GM23338 (cell line): ENCODE measurements at regions not wholly inside any gene's neighbourhood (a gene's known extent, or its start where the extent isn't known, plus 50 kb on each side); places are given as distances from the start of the nearest gene placed in this dataset.

Experiments used
- ATAC-seq: fragments of 200-7000 bp; cut with Tn5 transposase; 3 replicates; pipeline ENCODE4 v1.9.1; 2020
- DNase-seq: peaks from one replicate; pipeline ENCODE4 v3.0.0-alpha.2; 2015; ENCODE audit warnings: low spot score
- H2AFZ ChIP-seq: fragments of 200-600 bp; sonication (generic); 2 replicates; pipeline ENCODE4 v1.8.0; 2016; ENCODE audit warnings: antibody characterized with exemption, mild to moderate bottlenecking, moderate library complexity
- H3F3A ChIP-seq: fragments of 200-600 bp; sonication (generic); replicated peaks from 2 replicates; pipeline ENCODE4 v1.8.0; 2017; ENCODE audit warnings: antibody characterized with exemption, mixed run types, low read depth
- H3K27ac ChIP-seq: fragments of 200-600 bp; sonication (generic); 2 replicates; pipeline ENCODE4 v1.6.1; 2016; ENCODE audit warnings: low read depth
- H3K27me3 ChIP-seq: fragments of 200-600 bp; sonication (generic); 2 replicates; pipeline ENCODE4 v1.8.0; 2016; ENCODE audit warnings: mild to moderate bottlenecking, mixed run types, moderate library complexity; ENCODE audit not compliant: insufficient read depth
- H3K36me3 ChIP-seq: fragments of 200-600 bp; sonication (generic); 2 replicates; pipeline ENCODE4 v1.8.0; 2016; ENCODE audit warnings: mild to moderate bottlenecking; ENCODE audit not compliant: insufficient read depth
- H3K4me1 ChIP-seq: fragments of 200-600 bp; sonication (generic); 2 replicates; pipeline ENCODE4 v1.8.0; 2016; ENCODE audit warnings: mild to moderate bottlenecking, moderate library complexity; ENCODE audit not compliant: insufficient read depth
- H3K4me2 ChIP-seq: fragments of 200-600 bp; sonication (generic); 2 replicates; pipeline ENCODE4 v1.7.1; 2017; ENCODE audit warnings: mixed run types
- H3K4me3 ChIP-seq: fragments of 200-600 bp; sonication (generic); 2 replicates; pipeline ENCODE4 v1.6.1; 2016; ENCODE audit warnings: mixed run types
- H3K79me2 ChIP-seq: fragments of 200-600 bp; sonication (generic); replicated peaks from 2 replicates; pipeline ENCODE4 v1.8.0; 2017; ENCODE audit warnings: mild to moderate bottlenecking; ENCODE audit not compliant: insufficient read depth
- H3K9me2 ChIP-seq: fragments of 200-600 bp; sonication (generic); 2 replicates; pipeline ENCODE4 v1.8.0; 2017; ENCODE audit not compliant: insufficient read depth
- H4K20me1 ChIP-seq: fragments of 200-600 bp; sonication (generic); replicated peaks from 2 replicates; pipeline ENCODE4 v1.8.0; 2017; ENCODE audit warnings: mild to moderate bottlenecking; ENCODE audit not compliant: insufficient read depth
- H3K27ac Mint-ChIP-seq: 2 replicates; pipeline ENCODE4 v1.8.0; 2020; ENCODE audit warnings: inconsistent platforms, mild to moderate bottlenecking, moderate library complexity, mixed read lengths
- H3K27me3 Mint-ChIP-seq: 3 replicates; pipeline ENCODE4 v1.8.0; 2022; ENCODE audit warnings: low read depth, mild to moderate bottlenecking, moderate library complexity, mixed read lengths, inconsistent platforms; ENCODE audit not compliant: insufficient read depth, poor library complexity
- H3K36me3 Mint-ChIP-seq: 3 replicates; pipeline ENCODE4 v1.8.0; 2021; ENCODE audit warnings: low read depth, mild to moderate bottlenecking, inconsistent platforms, moderate library complexity, mixed read lengths
- H3K4me1 Mint-ChIP-seq: 3 replicates; pipeline ENCODE4 v1.8.0; 2020; ENCODE audit warnings: mild to moderate bottlenecking, inconsistent platforms, mixed read lengths
- H3K4me3 Mint-ChIP-seq: 3 replicates; pipeline ENCODE4 v1.8.0; 2021; ENCODE audit warnings: moderate library complexity, mild to moderate bottlenecking, inconsistent platforms, mixed read lengths
- H3K9me3 Mint-ChIP-seq: 3 replicates; pipeline ENCODE4 v1.8.0; 2020; ENCODE audit warnings: moderate library complexity, mild to moderate bottlenecking, inconsistent platforms, mixed read lengths
- CREB1 ChIP-seq: fragments of 250-450 bp; sonication (Bioruptor Pico); IDR thresholded peaks from 2 replicates; pipeline ENCODE4 v1.5.0; 2020; ENCODE audit warnings: low read depth, mild to moderate bottlenecking, moderate library complexity
- CTCF ChIP-seq, 2 experiments: fragments of 200-600 bp in 1 of 2; sonication (generic) in 1 of 2; conservative IDR thresholded peaks; 2 replicates each; pipeline versions ENCODE4 v1.5.1 to v1.6.1; 2016 to 2017; ENCODE audit warnings: antibody characterized with exemption in 2 of 2, low read depth in 2 of 2, mild to moderate bottlenecking in 2 of 2, moderate library complexity in 1 of 2
- ETS1 ChIP-seq: IDR thresholded peaks from 2 replicates; pipeline ENCODE4 v1.6.1; 2016; ENCODE audit warnings: antibody characterized with exemption
- EZH2 ChIP-seq: fragments of 200-600 bp; sonication (generic); IDR thresholded peaks from one replicate; pipeline ENCODE4 v1.8.0; 2017; ENCODE audit warnings: antibody characterized with exemption, mild to moderate bottlenecking, low read depth; ENCODE audit not compliant: unreplicated experiment
- EZH2phosphoT487 ChIP-seq: fragments of 200-600 bp; sonication (generic); IDR thresholded peaks from one replicate; pipeline ENCODE4 v1.8.1; 2018; ENCODE audit warnings: antibody characterized with exemption; ENCODE audit not compliant: unreplicated experiment
- NANOG ChIP-seq: IDR thresholded peaks from 2 replicates; pipeline ENCODE4 v1.6.1; 2016; ENCODE audit warnings: antibody characterized with exemption, borderline replicate concordance
- POLR2AphosphoS5 ChIP-seq: IDR thresholded peaks from 2 replicates; pipeline ENCODE4 v1.6.1; 2016; ENCODE audit warnings: antibody characterized with exemption, low read depth
- STAT1 ChIP-seq: IDR thresholded peaks from one replicate; pipeline ENCODE4 v1.6.1; 2016; ENCODE audit warnings: antibody characterized with exemption; ENCODE audit not compliant: unreplicated experiment
- ZNF114 ChIP-seq: fragments of 250-450 bp; sonication (Bioruptor Pico); IDR thresholded peaks from 2 replicates; pipeline ENCODE4 v1.5.0; 2020; ENCODE audit warnings: mild to moderate bottlenecking, moderate library complexity
- ZNF331 ChIP-seq: fragments of 250-450 bp; sonication (Bioruptor Pico); IDR thresholded peaks from 2 replicates; pipeline ENCODE4 v1.5.0; 2020; ENCODE audit warnings: low read depth, mild to moderate bottlenecking, moderate library complexity
- TF ChIP-seq, protein P1 (sequence below): fragments of 250-450 bp; sonication (Bioruptor Pico); IDR thresholded peaks from 2 replicates; pipeline ENCODE4 v1.5.0; 2020; ENCODE audit warnings: mild to moderate bottlenecking, moderate library complexity

- H3F3A ChIP-seq: no peaks in the 10 kb centered on the region
- no peak overlapping the region for H3K4me3 Mint-ChIP-seq
- no peaks in the 10 kb centered on the region for H3K9me2 ChIP-seq
- no peaks in the 10 kb centered on the region for H3K36me3 ChIP-seq
- no peak overlapping the region for H3K4me2 ChIP-seq
- H3K36me3 Mint-ChIP-seq: no peaks in the 10 kb centered on the region
- no peak for DNase-seq
- no peaks in the 10 kb centered on the region for H3K27me3 ChIP-seq
- no peak overlapping the region for H3K4me3 ChIP-seq
- no peaks in the 10 kb centered on the region for H3K4me1 ChIP-seq
- no peaks in the 10 kb centered on the region for H3K79me2 ChIP-seq
- TF ChIP-seq ZNF114 (no peak), NANOG (no peak), CREB1 (CRISPR knock-in tag) (no peak), EZH2 (no peak), POLR2AphosphoS5 (no peak), ETS1 (no peak), STAT1 (no peak), ZNF331 (CRISPR knock-in tag) (no peak), CTCF (conservative IDR thresholded peaks at IDR 0.05; ENCODE audit: low read depth in 2 of 2) (no peak), EZH2phosphoT487 (no peak)
- TF ChIP-seq, protein P1, sequence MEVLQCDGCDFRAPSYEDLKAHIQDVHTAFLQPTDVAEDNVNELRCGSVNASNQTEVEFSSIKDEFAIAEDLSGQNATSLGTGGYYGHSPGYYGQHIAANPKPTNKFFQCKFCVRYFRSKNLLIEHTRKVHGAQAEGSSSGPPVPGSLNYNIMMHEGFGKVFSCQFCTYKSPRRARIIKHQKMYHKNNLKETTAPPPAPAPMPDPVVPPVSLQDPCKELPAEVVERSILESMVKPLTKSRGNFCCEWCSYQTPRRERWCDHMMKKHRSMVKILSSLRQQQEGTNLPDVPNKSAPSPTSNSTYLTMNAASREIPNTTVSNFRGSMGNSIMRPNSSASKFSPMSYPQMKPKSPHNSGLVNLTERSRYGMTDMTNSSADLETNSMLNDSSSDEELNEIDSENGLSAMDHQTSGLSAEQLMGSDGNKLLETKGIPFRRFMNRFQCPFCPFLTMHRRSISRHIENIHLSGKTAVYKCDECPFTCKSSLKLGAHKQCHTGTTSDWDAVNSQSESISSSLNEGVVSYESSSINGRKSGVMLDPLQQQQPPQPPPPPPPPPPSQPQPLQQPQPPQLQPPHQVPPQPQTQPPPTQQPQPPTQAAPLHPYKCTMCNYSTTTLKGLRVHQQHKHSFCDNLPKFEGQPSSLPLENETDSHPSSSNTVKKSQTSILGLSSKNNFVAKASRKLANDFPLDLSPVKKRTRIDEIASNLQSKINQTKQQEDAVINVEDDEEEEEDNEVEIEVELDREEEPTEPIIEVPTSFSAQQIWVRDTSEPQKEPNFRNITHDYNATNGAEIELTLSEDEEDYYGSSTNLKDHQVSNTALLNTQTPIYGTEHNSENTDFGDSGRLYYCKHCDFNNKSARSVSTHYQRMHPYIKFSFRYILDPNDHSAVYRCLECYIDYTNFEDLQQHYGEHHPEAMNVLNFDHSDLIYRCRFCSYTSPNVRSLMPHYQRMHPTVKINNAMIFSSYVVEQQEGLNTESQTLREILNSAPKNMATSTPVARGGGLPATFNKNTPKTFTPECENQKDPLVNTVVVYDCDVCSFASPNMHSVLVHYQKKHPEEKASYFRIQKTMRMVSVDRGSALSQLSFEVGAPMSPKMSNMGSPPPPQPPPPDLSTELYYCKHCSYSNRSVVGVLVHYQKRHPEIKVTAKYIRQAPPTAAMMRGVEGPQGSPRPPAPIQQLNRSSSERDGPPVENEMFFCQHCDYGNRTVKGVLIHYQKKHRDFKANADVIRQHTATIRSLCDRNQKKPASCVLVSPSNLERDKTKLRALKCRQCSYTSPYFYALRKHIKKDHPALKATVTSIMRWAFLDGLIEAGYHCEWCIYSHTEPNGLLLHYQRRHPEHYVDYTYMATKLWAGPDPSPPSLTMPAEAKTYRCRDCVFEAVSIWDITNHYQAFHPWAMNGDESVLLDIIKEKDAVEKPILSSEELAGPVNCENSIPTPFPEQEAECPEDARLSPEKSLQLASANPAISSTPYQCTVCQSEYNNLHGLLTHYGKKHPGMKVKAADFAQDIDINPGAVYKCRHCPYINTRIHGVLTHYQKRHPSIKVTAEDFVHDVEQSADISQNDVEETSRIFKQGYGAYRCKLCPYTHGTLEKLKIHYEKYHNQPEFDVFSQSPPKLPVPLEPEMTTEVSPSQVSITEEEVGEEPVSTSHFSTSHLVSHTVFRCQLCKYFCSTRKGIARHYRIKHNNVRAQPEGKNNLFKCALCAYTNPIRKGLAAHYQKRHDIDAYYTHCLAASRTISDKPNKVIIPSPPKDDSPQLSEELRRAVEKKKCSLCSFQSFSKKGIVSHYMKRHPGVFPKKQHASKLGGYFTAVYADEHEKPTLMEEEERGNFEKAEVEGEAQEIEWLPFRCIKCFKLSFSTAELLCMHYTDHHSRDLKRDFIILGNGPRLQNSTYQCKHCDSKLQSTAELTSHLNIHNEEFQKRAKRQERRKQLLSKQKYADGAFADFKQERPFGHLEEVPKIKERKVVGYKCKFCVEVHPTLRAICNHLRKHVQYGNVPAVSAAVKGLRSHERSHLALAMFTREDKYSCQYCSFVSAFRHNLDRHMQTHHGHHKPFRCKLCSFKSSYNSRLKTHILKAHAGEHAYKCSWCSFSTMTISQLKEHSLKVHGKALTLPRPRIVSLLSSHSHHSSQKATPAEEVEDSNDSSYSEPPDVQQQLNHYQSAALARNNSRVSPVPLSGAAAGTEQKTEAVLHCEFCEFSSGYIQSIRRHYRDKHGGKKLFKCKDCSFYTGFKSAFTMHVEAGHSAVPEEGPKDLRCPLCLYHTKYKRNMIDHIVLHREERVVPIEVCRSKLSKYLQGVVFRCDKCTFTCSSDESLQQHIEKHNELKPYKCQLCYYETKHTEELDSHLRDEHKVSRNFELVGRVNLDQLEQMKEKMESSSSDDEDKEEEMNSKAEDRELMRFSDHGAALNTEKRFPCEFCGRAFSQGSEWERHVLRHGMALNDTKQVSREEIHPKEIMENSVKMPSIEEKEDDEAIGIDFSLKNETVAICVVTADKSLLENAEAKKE: no peak
- no peaks in the 10 kb centered on the region for H4K20me1 ChIP-seq
- no peaks in the 10 kb centered on the region for H3K27me3 Mint-ChIP-seq
- no peak for ATAC-seq
- no peak overlapping the region for H3K27ac ChIP-seq
- peaks cover 3% of the 10 kb centered on the region; the same call in 2 of the 3 replicates for H3K4me1 Mint-ChIP-seq
- no peaks in the 10 kb centered on the region for H3K9me3 Mint-ChIP-seq
- H3K27ac Mint-ChIP-seq: no peak overlapping the region
- no peak overlapping the region for H2AFZ ChIP-seq
Observed at GRCh38 chr18:68409576-68409975, 305.3 kb downstream of the TMX3 start.
